ENCODE measurements at regions not wholly inside any gene's neighbourhood (a gene's known extent, or its start where the extent isn't known, plus 50 kb on each side); places are given as distances from the start of the nearest gene placed in this dataset.
A peak's percentile ranks its signal among the peaks of the same experiment; 100 is the strongest.

DNA sequence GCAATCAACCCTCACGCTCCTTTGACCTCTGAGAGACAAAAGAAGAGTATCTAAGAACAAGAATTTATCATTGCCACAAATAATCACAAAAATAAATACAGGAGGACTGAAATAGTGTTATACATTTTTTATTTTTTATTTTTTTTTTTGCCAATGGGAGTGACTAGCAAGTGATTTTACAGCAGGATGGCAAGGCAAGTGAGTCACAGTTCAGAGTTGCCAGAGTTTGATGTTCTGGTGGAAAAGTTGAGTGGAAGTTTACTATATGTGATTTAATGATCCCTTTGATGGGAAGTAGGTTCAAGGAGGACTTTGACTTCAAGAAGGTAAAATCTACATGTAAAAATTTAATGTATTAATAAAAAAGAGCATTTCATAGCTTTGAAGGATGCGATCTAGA, 2691.4 kb downstream of the PCDH9 start:
- Histone ChIP-seq H3K79me2 (ENCODE audit: insufficient read depth, low read length) (no peaks in the 10 kb centered on the region), H3K9me3 (ENCODE audit: insufficient read depth, low read depth, low read length) (no peaks in the 10 kb centered on the region), H3K9ac (ENCODE audit: low read depth, low read length, poor library complexity, severe bottlenecking) (no peak overlapping the region), H2AFZ (ENCODE audit: low read length) (no peak overlapping the region), H3K4me2 (ENCODE audit: low read depth, low read length, poor library complexity, severe bottlenecking) (no peak overlapping the region), H3K9me2 (replicated peaks; ENCODE audit: low read depth, low read length) (no peaks in the 10 kb centered on the region), H3K4me1 (ENCODE audit: insufficient read depth, low read length, poor library complexity, severe bottlenecking) (peaks cover 9% of the 10 kb centered on the region), H3K4me3 (ENCODE audit: low read length, poor library complexity, severe bottlenecking) (no peak overlapping the region), H4K20me1 (ENCODE audit: insufficient read depth, low read length, poor library complexity, severe bottlenecking) (no peaks in the 10 kb centered on the region), H3K27me3 (ENCODE audit: insufficient read depth, low read length, poor library complexity, severe bottlenecking) (no peaks in the 10 kb centered on the region), H3K36me3 (ENCODE audit: insufficient read depth, low read length) (no peaks in the 10 kb centered on the region), H3F3A (ENCODE audit: low read depth) (no peaks in the 10 kb centered on the region)
- TF ChIP-seq, protein P1, sequence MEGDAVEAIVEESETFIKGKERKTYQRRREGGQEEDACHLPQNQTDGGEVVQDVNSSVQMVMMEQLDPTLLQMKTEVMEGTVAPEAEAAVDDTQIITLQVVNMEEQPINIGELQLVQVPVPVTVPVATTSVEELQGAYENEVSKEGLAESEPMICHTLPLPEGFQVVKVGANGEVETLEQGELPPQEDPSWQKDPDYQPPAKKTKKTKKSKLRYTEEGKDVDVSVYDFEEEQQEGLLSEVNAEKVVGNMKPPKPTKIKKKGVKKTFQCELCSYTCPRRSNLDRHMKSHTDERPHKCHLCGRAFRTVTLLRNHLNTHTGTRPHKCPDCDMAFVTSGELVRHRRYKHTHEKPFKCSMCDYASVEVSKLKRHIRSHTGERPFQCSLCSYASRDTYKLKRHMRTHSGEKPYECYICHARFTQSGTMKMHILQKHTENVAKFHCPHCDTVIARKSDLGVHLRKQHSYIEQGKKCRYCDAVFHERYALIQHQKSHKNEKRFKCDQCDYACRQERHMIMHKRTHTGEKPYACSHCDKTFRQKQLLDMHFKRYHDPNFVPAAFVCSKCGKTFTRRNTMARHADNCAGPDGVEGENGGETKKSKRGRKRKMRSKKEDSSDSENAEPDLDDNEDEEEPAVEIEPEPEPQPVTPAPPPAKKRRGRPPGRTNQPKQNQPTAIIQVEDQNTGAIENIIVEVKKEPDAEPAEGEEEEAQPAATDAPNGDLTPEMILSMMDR (conservative IDR thresholded peaks at IDR 0.05; ENCODE audit: low read length) = no peak
- TF ChIP-seq EZH2phosphoT487 (IDR thresholded peaks at IDR 0.05; ENCODE audit: borderline replicate concordance) = no peak

DNA sequence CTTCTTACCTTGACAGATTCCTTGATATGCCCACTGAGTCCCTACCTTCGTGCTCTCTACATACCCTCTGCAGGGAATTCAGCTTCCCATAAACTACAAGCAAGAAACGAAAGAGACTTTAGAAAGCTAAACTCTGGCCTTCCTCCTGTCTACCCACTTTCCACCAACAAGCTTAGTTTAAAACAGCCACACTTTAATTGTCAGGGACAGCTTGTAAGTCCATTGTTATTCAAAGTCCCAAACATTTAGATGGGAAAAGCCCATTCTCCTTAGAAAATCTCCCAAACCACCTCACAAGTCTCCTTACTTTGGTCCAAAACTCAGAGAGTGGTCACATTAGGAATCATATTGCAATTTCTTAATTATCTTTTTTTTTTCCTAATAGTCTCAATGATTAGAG, 2695.8 kb downstream of the PCDH9 start:
- no peak overlapping the region for H3K4me3 ChIP-seq (ENCODE audit: low read length, poor library complexity, severe bottlenecking)

DNA sequence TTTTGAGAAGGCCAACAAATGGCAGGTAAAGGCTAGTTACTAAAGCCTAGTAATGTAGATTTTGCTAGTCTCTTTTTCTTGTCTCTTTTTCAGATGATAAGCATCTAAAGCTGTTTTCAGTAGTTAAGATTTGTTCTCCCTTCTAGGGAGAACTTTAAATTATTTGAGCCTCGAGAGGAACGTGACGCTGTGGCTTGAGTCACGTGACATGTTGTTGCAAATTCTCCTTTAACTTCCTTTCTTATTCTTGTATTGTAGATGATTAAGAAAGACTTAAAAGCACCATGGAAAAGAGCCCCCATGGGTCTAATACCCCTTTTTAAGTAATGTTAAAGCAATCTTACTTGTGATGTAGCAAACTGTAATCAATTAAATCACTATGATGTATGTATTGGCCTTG, 2698.7 kb downstream of the PCDH9 start:
- no peak overlapping the region for H3K4me3 ChIP-seq (ENCODE audit: low read length, poor library complexity, severe bottlenecking)
- H3K27me3 ChIP-seq (ENCODE audit: insufficient read depth, low read length, poor library complexity, severe bottlenecking) = no peaks in the 10 kb centered on the region
- H4K20me1 ChIP-seq (ENCODE audit: insufficient read depth, low read length, poor library complexity, severe bottlenecking) = no peaks in the 10 kb centered on the region
- H2AFZ ChIP-seq (ENCODE audit: low read length) = no peak overlapping the region
- H3K9ac ChIP-seq (ENCODE audit: low read depth, low read length, poor library complexity, severe bottlenecking) = no peak overlapping the region
- no peak overlapping the region for H3K4me2 ChIP-seq (ENCODE audit: low read depth, low read length, poor library complexity, severe bottlenecking)
- no peaks in the 10 kb centered on the region for H3K79me2 ChIP-seq (ENCODE audit: insufficient read depth, low read length)
- TF ChIP-seq EZH2phosphoT487 (IDR thresholded peaks at IDR 0.05; ENCODE audit: borderline replicate concordance) = no peak
- TF ChIP-seq, protein P1 (conservative IDR thresholded peaks at IDR 0.05; ENCODE audit: low read length) = no peak
- no peaks in the 10 kb centered on the region for H3K4me1 ChIP-seq (ENCODE audit: insufficient read depth, low read length, poor library complexity, severe bottlenecking)
- no peaks in the 10 kb centered on the region for H3K36me3 ChIP-seq (ENCODE audit: insufficient read depth, low read length)
- no peaks in the 10 kb centered on the region for H3K9me3 ChIP-seq (ENCODE audit: insufficient read depth, low read depth, low read length)
- no peaks in the 10 kb centered on the region for H3K9me2 ChIP-seq (replicated peaks; ENCODE audit: low read depth, low read length)
- H3F3A ChIP-seq (ENCODE audit: low read depth) = no peaks in the 10 kb centered on the region

More for the DNA sequence above, 2695.8 kb downstream of the PCDH9 start:
- Histone ChIP-seq H3K9me3 (ENCODE audit: insufficient read depth, low read depth, low read length) (no peaks in the 10 kb centered on the region), H3K9me2 (replicated peaks; ENCODE audit: low read depth, low read length) (no peaks in the 10 kb centered on the region), H3K79me2 (ENCODE audit: insufficient read depth, low read length) (no peaks in the 10 kb centered on the region), H3F3A (ENCODE audit: low read depth) (no peaks in the 10 kb centered on the region), H3K36me3 (ENCODE audit: insufficient read depth, low read length) (no peaks in the 10 kb centered on the region), H3K4me2 (ENCODE audit: low read depth, low read length, poor library complexity, severe bottlenecking) (no peak overlapping the region), H2AFZ (ENCODE audit: low read length) (0 out of 2 replicates have a peak overlapping the region, but pooled peaks have one; percentile 29), H3K9ac (ENCODE audit: low read depth, low read length, poor library complexity, severe bottlenecking) (no peak overlapping the region), H3K27me3 (ENCODE audit: insufficient read depth, low read length, poor library complexity, severe bottlenecking) (no peaks in the 10 kb centered on the region), H4K20me1 (ENCODE audit: insufficient read depth, low read length, poor library complexity, severe bottlenecking) (no peaks in the 10 kb centered on the region), H3K4me1 (ENCODE audit: insufficient read depth, low read length, poor library complexity, severe bottlenecking) (no peaks in the 10 kb centered on the region)
- no peak for TF ChIP-seq EZH2phosphoT487 (IDR thresholded peaks at IDR 0.05; ENCODE audit: borderline replicate concordance)
- TF ChIP-seq, protein P1 (conservative IDR thresholded peaks at IDR 0.05; ENCODE audit: low read length) = no peak

All from Loucy (cell line).